GM18519 (cell line): ENCODE measurements at regions not wholly inside any gene's neighbourhood (a gene's known extent, or its start where the extent isn't known, plus 50 kb on each side); places are given as distances from the start of the nearest gene placed in this dataset.

Experiments
- ATAC-seq: cut with Tn5 transposase; IDR thresholded peaks from one replicate; pipeline ENCODE4 v1.9.1; 2021; ENCODE audit warnings: mild to moderate bottlenecking, moderate library complexity; ENCODE audit not compliant: unreplicated experiment, low FRiP score

DNA sequence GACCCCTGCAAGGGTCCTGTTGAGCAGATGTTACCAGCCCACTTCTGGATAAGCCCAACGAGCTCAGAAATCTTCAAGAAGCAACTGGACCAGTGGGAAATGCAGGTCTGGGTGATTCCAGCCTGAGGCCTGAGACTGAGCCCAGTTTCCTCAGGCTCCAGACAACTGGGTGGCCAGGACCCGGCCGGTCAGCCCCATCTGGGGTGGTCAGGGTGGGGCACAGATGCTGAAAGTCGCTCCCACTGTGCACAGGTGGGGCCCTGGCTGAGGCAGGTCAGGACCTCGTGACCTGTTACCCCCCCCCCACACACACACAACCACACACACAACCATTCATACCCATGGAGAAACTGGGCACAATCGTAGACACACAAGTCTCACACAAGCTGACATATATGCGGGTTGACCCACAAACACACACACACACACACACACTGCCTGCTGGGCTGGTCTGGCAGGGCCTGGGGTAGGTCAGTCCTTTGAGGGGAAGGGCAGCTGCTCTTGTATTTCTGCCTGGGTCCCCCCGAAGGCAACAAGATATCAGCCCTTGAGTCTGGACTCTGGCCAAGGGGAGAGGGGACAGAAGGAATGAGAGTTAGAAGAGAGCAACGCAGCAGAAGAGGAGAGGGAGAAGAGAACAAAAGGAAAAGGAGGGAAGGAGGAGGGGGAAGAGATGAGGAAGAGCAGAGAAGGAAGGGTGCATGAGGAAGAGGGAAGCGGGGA, 99.0 kb upstream of the CDH5 start:
- ATAC-seq: no peak

DNA sequence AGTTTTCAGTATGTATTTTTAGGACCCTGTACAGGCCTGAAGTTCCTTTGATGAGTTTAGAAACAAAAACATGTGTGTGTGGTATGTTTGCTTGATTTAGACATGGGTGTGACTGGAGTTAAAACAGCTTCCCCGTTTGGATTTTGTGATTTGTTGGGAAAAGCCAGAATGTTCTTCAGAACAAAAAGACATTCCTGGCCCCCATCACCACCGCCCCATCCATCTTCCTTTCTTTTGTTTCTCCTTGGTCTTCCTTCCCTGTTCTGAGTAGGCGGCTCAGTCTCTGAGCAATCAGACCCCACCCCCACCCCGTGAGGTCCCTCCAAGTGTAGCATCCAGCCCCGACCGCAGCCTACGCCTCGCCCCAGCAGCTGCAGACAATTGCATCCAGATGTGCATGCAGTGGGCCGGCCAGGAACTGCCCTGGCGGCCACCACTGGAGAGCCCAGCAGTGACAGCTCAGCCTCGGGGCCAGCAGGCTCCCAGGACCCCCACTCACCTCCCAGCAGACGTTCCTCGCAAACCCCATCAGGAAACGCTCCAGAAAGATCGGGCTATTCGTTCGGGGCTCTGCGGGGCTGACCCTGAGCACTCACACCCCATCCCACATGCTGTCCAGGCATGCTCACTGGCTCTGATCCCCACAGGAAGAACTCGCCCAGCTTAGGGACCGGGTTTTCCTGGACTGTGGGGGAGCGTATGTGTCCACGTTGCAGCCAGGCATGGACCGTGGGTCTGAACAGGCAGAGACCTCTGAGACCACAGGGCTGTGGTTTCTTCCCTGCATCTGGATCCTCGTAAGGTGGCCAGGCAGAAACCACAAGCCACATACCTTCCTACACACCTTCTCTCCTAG, 99.8 kb upstream of the CDH5 start:
- ATAC-seq: no peak

DNA sequence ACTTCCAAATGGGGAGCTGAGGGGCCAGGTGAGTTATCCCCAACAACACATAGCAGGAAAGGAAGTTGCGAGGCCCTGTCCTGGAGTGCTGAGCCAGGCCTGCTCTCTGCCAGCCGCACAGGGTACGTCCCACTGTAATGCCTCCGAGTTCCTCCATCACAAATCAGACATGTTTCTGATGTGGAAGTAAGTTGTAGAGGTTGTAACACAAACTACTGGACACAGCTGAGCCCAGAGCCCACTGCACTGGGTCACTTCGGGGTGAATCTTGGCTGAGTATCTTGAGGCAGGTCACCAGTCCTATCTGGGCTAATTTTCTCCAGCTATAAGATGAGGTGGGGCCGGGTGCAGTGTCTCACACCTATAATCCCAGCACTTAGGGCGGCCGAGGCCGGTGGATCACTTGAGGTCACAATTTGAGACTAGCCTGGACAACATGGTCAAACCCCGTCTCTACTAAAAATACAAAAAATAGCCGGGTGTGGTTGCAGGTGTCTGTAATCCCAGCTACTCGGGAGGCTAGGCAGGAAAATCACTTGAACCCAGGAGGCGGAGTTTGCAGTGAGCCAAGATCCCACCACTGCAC, 100.8 kb upstream of the CDH5 start:
- no peak for ATAC-seq

GRCh38 chr16:66265048-66265415, 101.5 kb upstream of the CDH5 start:
- ATAC-seq: no peak

DNA sequence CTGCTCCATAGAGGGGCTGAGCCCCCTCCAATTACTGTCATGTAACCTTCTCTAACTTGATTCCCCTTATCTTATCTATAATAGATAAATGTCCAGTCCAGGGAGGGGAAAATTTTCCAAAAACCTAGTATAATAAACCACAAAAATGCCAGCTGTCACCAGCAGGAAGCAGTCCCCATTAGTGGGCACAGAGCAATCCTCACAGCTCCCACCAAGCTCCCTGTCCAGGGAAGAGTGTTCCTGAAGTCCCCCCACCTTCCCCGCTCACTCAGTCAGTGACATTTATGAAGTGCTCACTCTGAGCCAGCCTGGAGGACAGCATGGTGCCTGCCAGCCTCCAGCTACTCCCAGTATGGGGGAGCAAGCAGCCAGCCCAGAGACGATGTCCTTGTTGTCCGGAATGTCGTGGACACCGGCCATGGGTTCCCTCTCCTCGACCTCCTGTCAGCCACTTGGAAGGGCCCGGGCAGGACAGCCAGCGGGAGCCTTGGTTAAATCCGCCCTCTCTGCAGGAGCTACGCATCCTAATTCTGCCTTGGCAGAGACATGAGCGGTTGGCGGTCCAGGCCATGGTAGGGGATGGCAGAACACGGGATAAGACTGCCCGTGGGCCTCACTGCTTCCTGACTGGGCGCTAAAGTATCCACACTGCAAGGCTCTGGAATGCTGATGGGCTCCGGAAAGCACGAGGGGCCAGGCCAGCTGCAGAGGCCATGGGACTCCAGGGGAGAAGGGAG, 102.0 kb upstream of the CDH5 start:
- ATAC-seq: no peak

DNA sequence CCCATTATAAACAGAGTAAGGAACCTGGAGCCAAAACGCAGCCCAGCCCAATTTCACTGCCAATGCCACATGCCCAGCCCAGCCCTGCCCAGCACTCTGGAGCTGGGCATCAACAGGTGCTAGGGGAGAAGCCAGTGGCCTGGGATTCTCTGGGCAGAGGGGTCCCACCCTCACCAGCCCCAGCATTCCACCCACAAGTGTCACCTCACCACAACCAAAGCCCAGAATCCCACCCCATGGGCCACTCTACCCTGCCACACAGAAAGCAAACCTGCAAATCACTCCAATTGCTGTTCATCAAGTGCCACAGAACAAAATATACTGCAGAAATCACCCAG, 102.5 kb upstream of the CDH5 start:
- ATAC-seq: no peak

DNA sequence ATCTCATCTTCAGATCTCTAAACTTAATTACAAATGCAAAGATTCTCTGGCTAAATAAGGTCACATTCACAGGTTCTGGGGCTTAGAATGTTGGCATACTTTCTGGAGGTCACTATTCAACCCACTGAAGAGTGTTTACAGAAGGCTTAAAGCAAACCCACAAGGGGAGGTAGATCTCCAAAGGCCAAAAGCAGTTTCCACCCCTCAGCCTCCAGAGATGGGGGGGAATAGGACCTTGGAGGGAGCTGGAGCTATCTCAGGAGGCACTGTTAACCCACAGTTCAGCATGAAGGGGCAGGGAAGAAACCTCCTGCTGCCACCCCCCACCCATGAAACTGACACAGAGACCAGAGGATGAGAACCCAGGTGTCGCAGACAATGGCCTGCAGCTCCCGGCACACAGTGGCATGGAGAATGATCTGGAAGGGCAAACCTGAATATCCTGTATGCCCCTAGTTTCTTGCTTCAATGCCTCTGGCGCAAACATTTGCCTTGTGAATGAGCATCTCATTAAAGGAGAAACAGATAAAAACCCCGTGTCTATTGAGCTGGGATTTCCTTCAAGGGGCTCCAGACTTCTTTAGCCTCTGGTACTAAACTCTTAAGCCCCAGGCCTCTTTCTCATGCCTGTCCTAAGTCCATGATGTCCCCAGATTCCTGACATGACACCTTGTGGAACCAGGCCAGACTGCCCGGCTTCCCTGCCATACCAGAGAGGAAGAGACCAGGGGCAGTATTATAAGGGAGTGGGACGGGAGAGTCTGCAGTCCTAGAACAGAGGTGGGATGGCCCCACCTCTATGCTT, 103.1 kb upstream of the CDH5 start:
- no peak for ATAC-seq

GRCh38 chr16:66262253-66263167, 104.0 kb upstream of the CDH5 start:
- no peak for ATAC-seq

GRCh38 chr16:66261826-66262225, 104.7 kb upstream of the CDH5 start:
- no peak for ATAC-seq

- ATAC-seq: no peak
Observed at GRCh38 chr16:66260522-66261254, 105.8 kb upstream of the CDH5 start.

- ATAC-seq: no peak
Observed at GRCh38 chr16:66258916-66259845, 107.3 kb upstream of the CDH5 start.

DNA sequence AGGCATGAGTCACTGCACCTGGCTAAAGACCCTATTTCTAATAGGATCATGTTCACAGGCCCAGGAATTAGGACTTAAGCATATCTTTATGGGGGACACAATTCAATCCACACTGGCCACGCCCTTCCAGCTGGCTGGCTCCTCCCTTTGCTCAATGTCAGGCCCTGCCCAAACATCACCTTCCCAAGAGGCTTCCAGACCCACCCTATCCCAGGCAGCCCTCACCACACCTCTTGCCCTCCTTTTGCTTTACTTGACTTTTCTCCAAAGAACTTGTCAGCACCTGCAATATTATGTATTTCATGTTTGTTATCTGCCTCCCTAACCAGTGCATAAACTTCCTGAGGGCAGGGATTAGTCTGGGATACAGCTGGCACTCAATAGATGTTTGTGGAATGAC, 109.6 kb upstream of the CDH5 start:
- no peak for ATAC-seq

DNA sequence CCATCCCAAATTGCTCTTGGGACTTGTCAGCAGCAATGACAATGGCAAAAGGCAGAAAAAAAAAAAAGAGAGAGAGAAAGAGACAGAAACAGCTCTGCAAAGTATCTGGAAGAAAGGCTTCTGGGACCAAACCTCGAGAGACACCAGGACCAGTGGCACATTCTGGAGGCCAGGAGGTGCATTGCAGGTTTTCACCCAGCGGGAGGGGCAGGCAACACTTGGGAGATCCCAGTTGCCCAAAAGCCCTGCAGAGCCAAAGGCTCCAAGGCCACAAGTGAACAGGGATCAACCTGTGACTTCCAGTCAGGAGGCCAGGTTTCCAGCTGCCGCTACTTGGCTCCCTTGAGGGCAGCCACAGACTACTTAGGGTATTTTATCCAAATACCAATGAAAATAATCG, 110.8 kb upstream of the CDH5 start:
- no peak for ATAC-seq

- no peak for ATAC-seq
Observed at GRCh38 chr16:66254751-66255150, 111.7 kb upstream of the CDH5 start.

DNA sequence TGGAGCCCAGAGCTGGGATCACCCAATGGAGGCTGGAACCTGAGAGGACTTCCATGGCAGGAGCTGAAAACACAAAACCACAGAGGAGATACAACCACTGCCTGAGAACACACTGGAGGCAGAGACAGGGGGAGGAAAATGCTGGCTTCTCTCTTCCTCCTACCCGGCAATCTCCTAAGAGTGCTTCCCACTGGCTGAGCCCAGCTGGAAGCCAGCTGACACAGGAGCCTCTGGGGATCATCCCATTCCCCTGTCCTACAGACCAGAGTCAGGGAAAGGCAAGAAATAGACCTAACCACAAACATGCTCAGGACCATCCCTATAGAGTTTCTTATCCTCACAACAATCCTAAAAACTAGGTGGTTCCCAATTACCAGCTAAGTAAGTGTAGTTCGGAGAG, 112.4 kb upstream of the CDH5 start:
- ATAC-seq: no peak

DNA sequence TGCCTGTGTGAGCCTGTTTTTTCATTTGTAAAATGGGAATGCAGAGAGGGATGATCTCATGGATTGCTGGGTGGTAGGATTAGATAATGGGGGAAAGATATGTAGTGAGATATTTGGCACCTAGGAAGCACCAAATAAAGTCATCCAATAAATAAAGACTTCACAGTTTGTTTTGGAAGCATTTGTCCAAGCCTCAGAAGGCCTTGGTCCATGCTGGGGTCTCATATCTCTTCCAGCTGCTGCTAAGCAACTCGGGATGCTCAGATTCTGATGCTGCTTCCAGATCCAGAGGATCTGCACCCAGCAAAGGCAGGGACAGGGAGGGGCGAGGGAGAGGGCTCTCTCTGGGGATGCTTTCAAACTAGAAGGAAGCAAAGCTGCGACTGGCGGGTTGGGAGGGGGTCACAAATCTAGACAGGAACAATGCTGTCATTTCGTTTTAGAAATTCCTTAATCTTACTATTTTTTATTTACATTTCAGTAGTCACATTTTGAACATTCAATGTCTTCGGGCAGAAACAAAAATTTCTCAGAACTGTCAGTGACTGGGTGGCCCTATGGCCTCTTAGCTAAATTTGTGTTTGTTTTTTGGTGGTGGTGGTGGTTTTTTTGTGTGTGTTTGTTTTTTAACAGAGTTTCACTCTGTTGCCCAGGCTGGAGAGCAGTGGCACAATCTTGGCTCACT, 114.9 kb upstream of the CDH5 start:
- ATAC-seq: no peak
